GM12873 (cell line): ENCODE measurements at regions not wholly inside any gene's neighbourhood (a gene's known extent, or its start where the extent isn't known, plus 50 kb on each side); places are given as distances from the start of the nearest gene placed in this dataset.

Experiments
- CTCF ChIP-seq: IDR thresholded peaks from 2 replicates; pipeline ENCODE4 v1.5.1; 2012; ENCODE audit warnings: low read depth, mild to moderate bottlenecking, moderate library complexity, low read length, control low read depth; ENCODE audit not compliant: insufficient read depth; ENCODE audit errors: missing control alignments

- no peak for TF ChIP-seq CTCF
Measured at GRCh38 chr12:23133471-23133870, 508.5 kb downstream of the ETNK1 start.

- no peak for TF ChIP-seq CTCF
Measured at GRCh38 chr12:23139026-23139425, 514.1 kb downstream of the ETNK1 start.

GRCh38 chr12:23140710-23141109 is 515.7 kb downstream of the ETNK1 start:
- TF ChIP-seq CTCF: no peak

DNA sequence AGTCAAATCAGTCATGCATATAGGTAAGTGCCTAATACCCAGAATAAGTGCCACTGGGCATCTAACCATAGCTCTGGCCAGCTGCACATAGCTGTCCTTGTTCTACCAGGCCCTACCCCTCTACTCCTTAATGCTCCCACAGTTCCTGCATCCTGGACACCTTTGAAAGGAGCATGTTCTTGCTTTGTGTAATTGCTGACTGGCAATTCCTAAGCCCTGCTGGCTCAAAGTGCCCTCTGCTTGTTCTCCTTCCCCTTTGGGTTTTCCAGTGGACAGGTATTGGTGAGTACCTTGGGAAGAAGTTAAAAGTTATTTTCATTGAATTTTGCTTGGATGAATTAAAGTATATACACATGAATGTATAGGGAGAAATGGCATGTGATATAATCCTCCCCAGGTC is 516.4 kb downstream of the ETNK1 start:
- TF ChIP-seq CTCF: no peak

DNA sequence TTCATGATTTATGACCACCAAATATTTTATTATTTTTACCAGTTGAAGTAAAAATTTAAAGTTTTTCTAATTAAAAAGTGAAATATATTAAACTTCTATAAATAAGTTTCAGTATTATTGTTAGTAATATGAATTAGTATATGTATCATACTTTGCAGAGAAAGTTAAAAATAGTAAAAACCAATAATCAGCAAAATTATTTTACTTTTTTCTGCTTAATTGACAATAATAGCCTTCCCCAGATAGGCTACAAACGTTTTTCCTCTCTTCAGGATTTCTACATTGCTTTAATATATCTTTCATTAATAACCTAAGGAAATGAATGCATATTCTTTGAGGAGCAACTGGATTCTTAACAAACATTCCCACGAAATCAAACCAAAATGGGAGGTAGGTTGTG is 543.5 kb downstream of the ETNK1 start:
- no peak for TF ChIP-seq CTCF

GRCh38 chr12:23169012-23169695 is 544.2 kb downstream of the ETNK1 start:
- TF ChIP-seq CTCF: no peak

GRCh38 chr12:23169696-23170013 is 544.7 kb downstream of the ETNK1 start:
- no peak for TF ChIP-seq CTCF
